Osteocyte (in vitro differentiated cells): ENCODE measurements at regions not wholly inside any gene's neighbourhood (a gene's known extent, or its start where the extent isn't known, plus 50 kb on each side); places are given as distances from the start of the nearest gene placed in this dataset.

Experiments used
- DNase-seq: peaks from one replicate; pipeline ENCODE4 v3.0.0; 2021; ENCODE audit warnings: mixed read lengths; ENCODE audit not compliant: unreplicated experiment; ENCODE audit errors: extremely low spot score
- H3K27ac Mint-ChIP-seq: one replicate; pipeline ENCODE4 v1.8.0; 2021; ENCODE audit warnings: mild to moderate bottlenecking, mixed read lengths; ENCODE audit not compliant: unreplicated experiment
- H3K27me3 Mint-ChIP-seq: one replicate; pipeline ENCODE4 v1.8.0; 2021; ENCODE audit warnings: mixed read lengths; ENCODE audit not compliant: unreplicated experiment
- H3K36me3 Mint-ChIP-seq: one replicate; pipeline ENCODE4 v1.8.0; 2021; ENCODE audit warnings: mixed read lengths; ENCODE audit not compliant: unreplicated experiment
- H3K4me1 Mint-ChIP-seq: one replicate; pipeline ENCODE4 v1.8.0; 2021; ENCODE audit warnings: mixed read lengths; ENCODE audit not compliant: unreplicated experiment
- H3K4me3 Mint-ChIP-seq: one replicate; pipeline ENCODE4 v1.8.0; 2021; ENCODE audit warnings: mild to moderate bottlenecking, moderate library complexity, mixed read lengths; ENCODE audit not compliant: unreplicated experiment
- H3K9me3 Mint-ChIP-seq: one replicate; pipeline ENCODE4 v1.8.0; 2021; ENCODE audit warnings: mixed read lengths; ENCODE audit not compliant: unreplicated experiment
- CTCF ChIP-seq: fragments of 200-600 bp; sonication (generic); IDR thresholded peaks from 2 replicates; pipeline ENCODE4 v1.5.0; 2021; ENCODE audit warnings: antibody characterized with exemption, mild to moderate bottlenecking, moderate library complexity

- TF ChIP-seq CTCF, result no peak
- Mint-ChIP-seq H3K9me3 (no peaks in the 10 kb centered on the region), H3K36me3 (peaks cover 2% of the 10 kb centered on the region), H3K27ac (no peak overlapping the region), H3K27me3 (peaks cover 4% of the 10 kb centered on the region), H3K4me1 (peaks cover 40% of the 10 kb centered on the region), H3K4me3 (no peak overlapping the region)
- no peak for DNase-seq
Observed at GRCh38 chr2:168392797-168393196, 63.3 kb upstream of the CERS6 start.

GRCh38 chr2:168394262-168394661, 61.8 kb upstream of the CERS6 start:
- Mint-ChIP-seq H3K27me3 (peaks cover 6% of the 10 kb centered on the region), H3K9me3 (no peaks in the 10 kb centered on the region), H3K4me3 (no peak overlapping the region), H3K4me1 (peaks cover 40% of the 10 kb centered on the region), H3K36me3 (no peaks in the 10 kb centered on the region), H3K27ac (no peak overlapping the region)
- TF ChIP-seq CTCF, result no peak
- DNase-seq, result no peak

GRCh38 chr2:168396131-168396530, 59.9 kb upstream of the CERS6 start:
- Mint-ChIP-seq H3K9me3 (no peaks in the 10 kb centered on the region), H3K4me1 (peaks cover 41% of the 10 kb centered on the region), H3K27me3 (peaks cover 7% of the 10 kb centered on the region), H3K36me3 (no peaks in the 10 kb centered on the region), H3K27ac (peak overlapping the region; percentile 6), H3K4me3 (no peak overlapping the region)
- no peak for TF ChIP-seq CTCF
- DNase-seq, result no peak

GRCh38 chr2:168397629-168398028, 58.4 kb upstream of the CERS6 start:
- no peaks in the 10 kb centered on the region for H3K36me3 Mint-ChIP-seq
- H3K4me3 Mint-ChIP-seq, result no peak overlapping the region
- H3K27ac Mint-ChIP-seq, result no peak overlapping the region
- peaks cover 27% of the 10 kb centered on the region for H3K4me1 Mint-ChIP-seq
- no peak for TF ChIP-seq CTCF
- DNase-seq, result no peak
- H3K9me3 Mint-ChIP-seq, result no peaks in the 10 kb centered on the region
- H3K27me3 Mint-ChIP-seq, result peaks cover 11% of the 10 kb centered on the region

GRCh38 chr2:168401048-168401556, 55.0 kb upstream of the CERS6 start:
- H3K27me3 Mint-ChIP-seq, result peaks cover 32% of the 10 kb centered on the region
- H3K4me3 Mint-ChIP-seq, result no peak overlapping the region
- H3K27ac Mint-ChIP-seq, result no peak overlapping the region
- H3K4me1 Mint-ChIP-seq, result peaks cover 14% of the 10 kb centered on the region
- no peak for TF ChIP-seq CTCF
- H3K36me3 Mint-ChIP-seq, result no peaks in the 10 kb centered on the region
- DNase-seq, result no peak
- H3K9me3 Mint-ChIP-seq, result peaks cover 6% of the 10 kb centered on the region
